Neuronal stem cell (in vitro differentiated cells): ENCODE measurements at regions not wholly inside any gene's neighbourhood (a gene's known extent, or its start where the extent isn't known, plus 50 kb on each side); places are given as distances from the start of the nearest gene placed in this dataset.
A peak's percentile ranks its signal among the peaks of the same experiment; 100 is the strongest.

ENCODE experiments used
- DNase-seq: peaks from one replicate; pipeline ENCODE4 v3.0.0-alpha.2; 2013; ENCODE audit warnings: low spot score
- H2AFZ ChIP-seq: one replicate; pipeline ENCODE4 v1.6.1; 2013; ENCODE audit warnings: mild to moderate bottlenecking, low read length, inconsistent platforms
- H2AK5ac ChIP-seq: 2 replicates; pipeline ENCODE4 v1.6.1; 2013; ENCODE audit warnings: low read depth, mild to moderate bottlenecking, inconsistent platforms, low read length, moderate library complexity, mixed read lengths
- H2BK120ac ChIP-seq: 2 replicates; pipeline ENCODE4 v1.6.1; 2013; ENCODE audit warnings: low read depth, mild to moderate bottlenecking, inconsistent platforms, low read length, moderate library complexity, mixed read lengths
- H2BK12ac ChIP-seq: one replicate; pipeline ENCODE4 v1.6.1; 2013; ENCODE audit warnings: low read length, inconsistent platforms
- H2BK15ac ChIP-seq: 2 replicates; pipeline ENCODE4 v1.6.1; 2013; ENCODE audit warnings: mild to moderate bottlenecking, low read length, inconsistent platforms, mixed read lengths
- H2BK5ac ChIP-seq: one replicate; pipeline ENCODE4 v1.6.1; 2013; ENCODE audit warnings: inconsistent platforms, mild to moderate bottlenecking, low read length, moderate library complexity
- H3K14ac ChIP-seq: one replicate; pipeline ENCODE4 v1.6.1; 2013; ENCODE audit warnings: low read length, inconsistent platforms
- H3K18ac ChIP-seq: 2 replicates; pipeline ENCODE4 v1.6.1; 2013; ENCODE audit warnings: low read length, inconsistent platforms
- H3K23ac ChIP-seq: 2 replicates; pipeline ENCODE4 v1.6.1; 2013; ENCODE audit warnings: low read depth, mild to moderate bottlenecking, mixed read lengths, low read length, inconsistent platforms; ENCODE audit not compliant: poor library complexity
- H3K27ac ChIP-seq: replicated peaks from 3 replicates; pipeline ENCODE4 v1.5.1; 2013; ENCODE audit warnings: low read length, inconsistent platforms
- H3K27me3 ChIP-seq, 3 experiments: 2 replicates each; pipeline ENCODE4 v1.6.1; 2013; ENCODE audit warnings: low read length in 3 of 3, mild to moderate bottlenecking in 2 of 3, inconsistent platforms in 1 of 3, low read depth in 1 of 3, mixed read lengths in 1 of 3, moderate library complexity in 1 of 3; ENCODE audit not compliant: control insufficient read depth in 3 of 3, insufficient read depth in 3 of 3
- H3K36me3 ChIP-seq, 2 donors: replicated peaks in 1 of 2; 2 replicates each; pipeline ENCODE4 v1.6.1; 2013; ENCODE audit warnings: low read length in 2 of 2; ENCODE audit not compliant: control insufficient read depth in 2 of 2, insufficient read depth in 2 of 2
- H3K4ac ChIP-seq: 2 replicates; pipeline ENCODE4 v1.6.1; 2013; ENCODE audit warnings: inconsistent platforms, mild to moderate bottlenecking, low read length, moderate library complexity
- H3K4me1 ChIP-seq, 2 donors: 1 replicate in 1 of 2; 2 replicates in 1 of 2; pipeline ENCODE4 v1.6.1; 2013; ENCODE audit warnings: low read length in 2 of 2, low read depth in 1 of 2; ENCODE audit not compliant: control insufficient read depth in 2 of 2, insufficient read depth in 1 of 2
- H3K4me2 ChIP-seq: one replicate; pipeline ENCODE4 v1.6.1; 2013; ENCODE audit warnings: mild to moderate bottlenecking, low read length, inconsistent platforms; ENCODE audit not compliant: insufficient read depth, poor library complexity, severe bottlenecking
- H3K4me3 ChIP-seq, 2 donors: 2 replicates each; pipeline ENCODE4 v1.5.1; 2013; ENCODE audit warnings: low read length in 2 of 2, mild to moderate bottlenecking in 2 of 2, inconsistent platforms in 1 of 2, moderate library complexity in 1 of 2
- H3K79me1 ChIP-seq: one replicate; pipeline ENCODE4 v1.6.1; 2013; ENCODE audit warnings: low read depth, mild to moderate bottlenecking, inconsistent platforms, low read length, moderate library complexity
- H3K9ac ChIP-seq: one replicate; pipeline ENCODE4 v1.6.1; 2013; ENCODE audit warnings: mild to moderate bottlenecking, low read depth, low read length, inconsistent platforms; ENCODE audit not compliant: poor library complexity
- H3K9me3 ChIP-seq, 2 donors: replicated peaks in 1 of 2; 2 replicates each; pipeline versions ENCODE3 to v1.6.1; 2013; ENCODE audit warnings: low read length in 2 of 2, mild to moderate bottlenecking in 2 of 2, inconsistent platforms in 1 of 2, low read depth in 1 of 2, mixed read lengths in 1 of 2, moderate library complexity in 1 of 2; ENCODE audit not compliant: control insufficient read depth in 2 of 2, insufficient read depth in 1 of 2
- H4K8ac ChIP-seq: one replicate; pipeline ENCODE4 v1.6.1; 2013; ENCODE audit warnings: low read depth, mild to moderate bottlenecking, inconsistent platforms, low read length, moderate library complexity
- H4K91ac ChIP-seq: one replicate; pipeline ENCODE4 v1.6.1; 2013; ENCODE audit warnings: low read length, low read depth, mild to moderate bottlenecking, inconsistent platforms; ENCODE audit not compliant: poor library complexity
- WGBS, 2 donors: extraction: QIAGEN DNeasy Blood & Tissue Kit; methylation state at CpG; one replicate each; pipeline ENCODE4 v1.1.7; 2013; ENCODE audit warnings: missing lambda C conversion rate in 2 of 2, mixed read lengths in 1 of 2; ENCODE audit not compliant: insufficient read length in 2 of 2, insufficient replicate concordance in 1 of 2; ENCODE audit errors: extremely low coverage in 2 of 2; 5-methylcytosine and 5-hydroxymethylcytosine counted together

DNA sequence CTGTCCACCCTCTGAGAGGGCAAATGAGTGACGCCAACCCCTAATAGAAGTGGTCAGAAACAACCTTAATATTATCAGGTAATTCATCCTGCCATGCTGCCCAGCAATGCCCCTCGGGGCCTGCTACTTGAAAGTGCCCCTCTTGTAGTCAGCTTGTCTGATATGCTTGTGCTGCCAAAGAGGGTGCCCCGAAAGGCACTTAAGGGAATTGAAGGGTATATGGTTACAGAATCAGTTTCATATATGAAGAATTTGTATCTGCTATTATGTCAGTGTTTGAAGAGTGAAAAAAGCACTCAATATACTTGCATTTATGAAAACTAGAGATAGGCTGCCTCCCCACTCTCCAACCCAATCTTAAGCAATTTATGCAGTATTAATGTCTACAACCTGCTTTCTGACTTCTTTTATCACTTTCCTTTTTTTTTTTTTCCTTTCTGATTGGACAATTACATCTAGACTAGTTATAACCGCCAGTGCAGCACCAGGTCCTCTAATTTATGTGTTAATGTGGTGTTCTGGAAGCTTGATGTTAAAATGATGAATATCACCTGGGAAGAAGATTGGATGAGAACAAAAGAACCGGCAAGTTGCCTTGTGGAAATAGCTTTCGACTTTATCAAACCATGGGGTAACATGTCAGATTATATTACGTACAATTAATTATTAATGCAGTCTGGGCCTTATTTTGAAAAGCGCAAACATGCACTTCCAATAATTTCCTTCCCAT is 646.9 kb upstream of the ACVR2A start:
- Histone ChIP-seq H3K9me3 (no peaks in the 10 kb centered on the region), H2BK120ac (no peak overlapping the region), H4K8ac (no peak overlapping the region), H3K18ac (no peak overlapping the region), H2AFZ (peak overlapping the region; percentile 71), H3K4me1 (peaks cover 6 to 28% of the 10 kb centered on the region in 2 donors), H3K9ac (no peak overlapping the region), H2BK5ac (no peak overlapping the region), H3K4ac (no peak overlapping the region), H3K23ac (no peak overlapping the region), H3K27ac (peak overlapping the region; percentile 73), H3K14ac (no peak overlapping the region), H4K91ac (no peak overlapping the region), H3K36me3 (no peaks in the 10 kb centered on the region), H3K4me2 (no peak overlapping the region), H3K27me3 (no peaks in the 10 kb centered on the region), H3K4me3 (no peak overlapping the region), H2AK5ac (no peak overlapping the region), H3K79me1 (no peaks in the 10 kb centered on the region), H2BK15ac (no peak overlapping the region), H2BK12ac (no peak overlapping the region)
- WGBS, 2 donors: no CpG with 5 or more reads among the region's 8 CpGs
- no peak for DNase-seq

- H3K9me3 ChIP-seq: peaks cover 0 to 4% of the 10 kb centered on the region in 2 donors
- no peaks in the 10 kb centered on the region for H3K79me1 ChIP-seq
- peak overlapping the region; percentile 13 for H2AFZ ChIP-seq
- no peak overlapping the region for H2BK15ac ChIP-seq
- no peaks in the 10 kb centered on the region for H3K4me1 ChIP-seq
- H2BK12ac ChIP-seq: no peak overlapping the region
- no peak overlapping the region for H2AK5ac ChIP-seq
- H4K8ac ChIP-seq: no peak overlapping the region
- H3K36me3 ChIP-seq: no peaks in the 10 kb centered on the region
- no peak overlapping the region for H2BK120ac ChIP-seq
- no peak overlapping the region for H3K18ac ChIP-seq
- no peaks in the 10 kb centered on the region for H3K27me3 ChIP-seq
- no CpG with 5 or more reads among the region's 4 CpGs for WGBS, 2 donors
- no peak overlapping the region for H3K4me2 ChIP-seq
- H3K27ac ChIP-seq: no peak overlapping the region
- H3K9ac ChIP-seq: no peak overlapping the region
- no peak overlapping the region for H3K14ac ChIP-seq
- H3K23ac ChIP-seq: no peak overlapping the region
- H3K4me3 ChIP-seq: no peak overlapping the region
- H3K4ac ChIP-seq: no peak overlapping the region
- H2BK5ac ChIP-seq: no peak overlapping the region
- no peak overlapping the region for H4K91ac ChIP-seq
- DNase-seq: no peak
These were observed 662.6 kb upstream of the ACVR2A start for GRCh38 chr2:147182260-147182659.

DNA sequence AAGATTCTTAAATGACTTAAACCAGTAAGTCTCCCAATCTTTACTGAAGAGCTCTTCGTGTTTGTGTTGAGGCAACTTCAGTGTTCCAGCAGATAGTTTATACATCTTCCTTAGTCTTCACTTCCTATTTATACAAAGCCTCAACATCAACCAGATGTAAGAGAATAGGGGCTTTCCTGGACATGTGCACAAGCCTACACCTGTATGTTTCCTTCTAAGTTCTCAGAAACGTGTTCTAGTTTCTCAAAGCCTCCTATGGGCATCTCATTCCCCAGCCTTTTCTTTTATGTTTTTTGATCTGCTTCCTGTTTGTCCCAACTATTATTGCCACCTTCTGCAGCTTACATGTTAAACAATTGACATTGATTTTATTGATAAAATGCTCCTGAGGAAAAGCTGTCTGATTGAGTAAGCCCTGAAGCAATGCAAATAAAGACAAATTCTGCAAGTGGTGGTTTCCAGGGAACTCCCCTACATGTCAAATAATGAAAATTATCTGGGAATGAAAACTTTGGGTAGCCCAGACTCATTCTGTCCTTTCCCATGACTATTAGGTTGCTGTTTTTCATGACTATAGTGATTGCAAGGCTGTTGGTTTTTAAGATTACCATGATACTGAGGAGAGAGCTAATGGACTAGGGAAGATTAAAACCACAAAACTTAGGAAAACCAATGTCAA is 663.3 kb upstream of the ACVR2A start:
- Histone ChIP-seq H3K79me1 (no peaks in the 10 kb centered on the region), H3K14ac (no peak overlapping the region), H3K9ac (no peak overlapping the region), H3K18ac (no peak overlapping the region), H3K27me3 (no peaks in the 10 kb centered on the region), H2AFZ (peak overlapping the region; percentile 13), H2BK12ac (no peak overlapping the region), H4K91ac (no peak overlapping the region), H3K4me2 (no peak overlapping the region), H3K4me1 (no peaks in the 10 kb centered on the region), H2BK15ac (no peak overlapping the region), H2BK120ac (no peak overlapping the region), H2BK5ac (no peak overlapping the region), H3K9me3 (peaks cover 0 to 4% of the 10 kb centered on the region in 2 donors), H4K8ac (no peak overlapping the region), H3K27ac (no peak overlapping the region), H3K4me3 (no peak overlapping the region), H3K4ac (no peak overlapping the region), H3K36me3 (no peaks in the 10 kb centered on the region), H3K23ac (no peak overlapping the region), H2AK5ac (no peak overlapping the region)
- DNase-seq: no peak
- WGBS, 2 donors: no CpG with 5 or more reads among the region's 2 CpGs

DNA sequence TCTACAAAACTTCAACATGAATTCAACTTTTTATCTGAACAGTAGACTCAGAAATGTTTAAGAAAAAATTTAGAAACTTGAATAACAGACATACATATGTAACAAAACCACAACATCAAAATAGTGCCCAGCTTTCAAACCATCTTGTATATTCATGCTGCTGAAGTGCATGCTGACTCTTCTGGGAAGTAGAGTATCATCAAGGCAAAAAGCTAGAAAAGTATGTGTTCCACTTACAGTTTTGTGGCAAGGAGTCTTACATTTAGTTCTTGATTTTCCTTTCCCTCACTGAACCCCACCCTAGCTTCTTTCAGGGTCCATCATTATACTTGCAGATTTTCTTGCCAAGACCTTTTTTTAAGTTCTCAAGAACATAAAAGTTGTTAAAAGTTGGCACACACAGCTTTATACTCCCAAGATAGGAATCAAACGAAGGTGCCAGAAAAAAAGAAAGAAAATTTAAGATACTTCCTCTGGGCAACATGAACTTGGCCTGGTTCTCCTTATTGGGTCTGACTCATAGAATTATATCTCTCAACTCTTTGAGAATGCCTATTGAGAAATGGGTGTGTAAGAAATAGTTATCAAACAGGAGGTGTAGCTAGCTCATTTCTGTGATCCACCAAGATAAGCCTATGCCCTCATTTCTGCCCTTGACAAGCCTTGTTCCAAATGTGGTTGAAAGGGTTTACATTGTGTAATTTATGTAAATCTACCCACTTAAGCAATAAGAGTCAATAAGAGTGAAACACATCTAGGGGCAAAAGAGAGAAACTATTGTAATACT is 667.6 kb upstream of the ACVR2A start:
- Histone ChIP-seq H3K27me3 (no peaks in the 10 kb centered on the region), H2BK15ac (no peak overlapping the region), H3K27ac (no peak overlapping the region), H2BK12ac (no peak overlapping the region), H2BK120ac (no peak overlapping the region), H2AK5ac (no peak overlapping the region), H3K9ac (no peak overlapping the region), H2BK5ac (no peak overlapping the region), H3K36me3 (no peaks in the 10 kb centered on the region), H4K91ac (no peak overlapping the region), H3K18ac (no peak overlapping the region), H3K4me1 (peaks cover 3% of the 10 kb centered on the region in 2 donors), H3K9me3 (peaks cover 1 to 4% of the 10 kb centered on the region in 2 donors), H3K4me2 (no peak overlapping the region), H3K23ac (no peak overlapping the region), H4K8ac (no peak overlapping the region), H2AFZ (no peak overlapping the region), H3K4ac (no peak overlapping the region), H3K14ac (no peak overlapping the region), H3K79me1 (no peaks in the 10 kb centered on the region), H3K4me3 (no peak overlapping the region)
- no CpG with 5 or more reads among the region's 1 CpG for WGBS, 2 donors
- DNase-seq: no peak
